B cell (primary cell): ENCODE measurements at regions not wholly inside any gene's neighbourhood (a gene's known extent, or its start where the extent isn't known, plus 50 kb on each side); places are given as distances from the start of the nearest gene placed in this dataset.

ENCODE experiments used
- CTCF ChIP-seq: fragments of 200-600 bp; IDR thresholded peaks from one replicate; pipeline ENCODE4 v1.8.0; 2022; ENCODE audit warnings: antibody characterized with exemption, mild to moderate bottlenecking
- EZH2 ChIP-seq: IDR thresholded peaks from 2 replicates; pipeline ENCODE4 v1.6.1; 2012; ENCODE audit warnings: borderline replicate concordance, low read depth, mild to moderate bottlenecking, moderate library complexity, low read length; ENCODE audit not compliant: insufficient read depth, poor library complexity, severe bottlenecking

DNA sequence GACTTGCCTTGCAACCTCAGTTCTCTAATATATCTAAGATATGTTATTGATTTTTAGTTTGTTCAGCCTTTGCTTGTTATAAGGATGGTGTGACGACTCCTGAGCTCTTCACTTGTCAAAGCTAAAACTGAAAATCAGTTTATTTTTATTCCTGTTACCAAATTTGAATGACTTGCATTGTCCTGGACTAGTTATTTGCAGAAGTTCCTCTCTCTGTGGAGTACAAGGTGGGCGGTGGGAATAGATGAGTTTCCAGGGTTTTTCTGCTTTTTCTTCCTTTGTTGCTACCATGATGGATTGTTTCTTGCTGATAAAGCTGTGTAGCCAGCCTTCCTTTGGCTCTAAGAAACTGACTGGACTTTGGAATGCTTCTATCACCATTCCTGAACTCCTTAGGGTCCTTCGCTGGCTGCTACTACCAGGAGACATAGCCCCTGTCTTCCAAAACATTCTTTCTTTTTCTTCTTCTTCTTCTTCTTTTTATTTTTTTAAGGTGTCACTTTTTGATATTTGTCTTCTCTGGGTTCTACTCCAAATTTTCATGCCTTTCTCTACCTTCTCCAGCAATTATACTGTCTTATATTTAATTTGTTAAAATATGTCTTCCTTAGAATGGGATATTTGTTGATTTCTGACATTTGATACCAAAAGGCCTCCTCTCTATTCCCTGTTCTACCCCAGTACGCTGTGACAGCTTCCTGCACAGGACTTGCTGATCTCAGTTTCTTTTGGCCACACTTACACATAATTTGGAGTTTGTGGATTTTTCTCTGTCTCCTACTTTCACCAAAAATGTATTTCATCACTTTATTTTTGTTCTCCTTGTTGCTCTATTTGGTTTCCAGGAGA lies 145.1 kb upstream of the THRB start:
- TF ChIP-seq EZH2 (no peak), CTCF (no peak)
